G401.6 (cell line): ENCODE measurements at regions not wholly inside any gene's neighbourhood (a gene's known extent, or its start where the extent isn't known, plus 50 kb on each side); places are given as distances from the start of the nearest gene placed in this dataset.
A peak's percentile ranks its signal among the peaks of the same experiment; 100 is the strongest.
"Not testable (repeated sequence)": the region's sequence is repeated elsewhere in the genome, so short reads cannot be mapped to it uniquely, and the experiment has no call there.

ENCODE experiments used
- FAIRE-seq: peaks from 2 replicates; lab custom pipeline; 2012; peaks lifted over from hg19 to GRCh38; lab: Jason Lieb, UNC

GRCh38 chrX:40530509-40530908 is 50.3 kb upstream of the ATP6AP2 start:
- FAIRE-seq: no peak

DNA sequence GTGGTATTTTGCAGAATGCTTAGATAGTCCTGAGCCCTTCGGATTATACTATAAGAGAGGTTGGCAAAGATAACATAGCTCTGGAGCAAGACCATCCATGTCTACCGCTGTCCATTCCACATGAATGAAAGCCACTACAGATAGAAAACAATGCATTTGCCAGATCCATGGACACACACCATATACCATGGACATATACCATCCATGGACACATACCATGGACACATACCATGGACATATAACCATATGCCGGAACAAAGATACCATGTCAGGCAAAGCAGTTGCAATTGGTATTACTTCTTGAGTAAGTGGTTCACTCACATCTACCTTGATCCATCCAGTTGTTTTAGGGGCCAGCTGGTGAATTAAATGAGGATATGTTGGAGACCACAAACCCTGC is 53.2 kb upstream of the ATP6AP2 start:
- no peak for FAIRE-seq

- no peak for FAIRE-seq
Observed at GRCh38 chrX:40526412-40526811, 54.4 kb upstream of the ATP6AP2 start.

GRCh38 chrX:40525901-40526300 is 54.9 kb upstream of the ATP6AP2 start:
- not testable (repeated sequence) for FAIRE-seq

DNA sequence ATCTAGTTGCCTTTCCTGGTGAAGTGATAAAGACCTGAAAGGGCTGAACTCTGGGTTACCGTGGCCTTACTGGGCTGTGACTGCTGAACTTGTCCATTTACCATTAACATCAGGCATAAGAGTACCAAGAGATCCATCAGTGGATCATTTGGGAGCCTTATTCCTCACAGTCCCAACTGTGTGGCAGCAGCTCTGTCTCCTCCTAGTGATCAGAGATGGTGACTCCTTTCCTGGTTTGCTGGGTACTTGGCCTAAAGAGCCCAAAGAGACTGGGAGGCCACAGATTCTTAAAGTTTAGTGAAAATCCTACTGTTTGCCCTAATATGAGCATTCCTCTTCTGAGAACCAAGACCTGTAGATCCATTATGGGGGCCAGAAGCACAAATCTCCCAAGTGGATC is 56.3 kb upstream of the ATP6AP2 start:
- FAIRE-seq: no peak

DNA sequence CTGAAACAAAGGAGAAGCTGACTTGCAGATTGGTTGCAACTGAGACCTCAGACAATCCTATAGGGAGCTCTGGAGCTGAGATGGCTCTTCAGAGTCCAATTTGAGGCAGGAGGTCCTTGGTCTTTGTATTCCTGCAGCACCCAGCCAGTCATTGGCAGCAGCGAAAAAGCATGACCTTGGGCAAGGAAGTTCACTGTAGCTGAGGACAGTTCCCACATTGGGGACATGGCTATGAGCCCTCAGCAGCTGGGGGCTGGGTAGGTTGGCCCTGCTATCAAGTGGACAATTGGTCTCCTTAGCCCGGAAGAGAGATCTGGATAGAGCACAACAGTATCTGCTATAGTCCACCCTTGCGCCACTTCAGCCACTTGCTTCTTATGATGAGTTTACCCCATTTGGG is 56.9 kb upstream of the ATP6AP2 start:
- no peak for FAIRE-seq

GRCh38 chrX:40521868-40522450 is 58.8 kb upstream of the ATP6AP2 start:
- no peak for FAIRE-seq

- no peak for FAIRE-seq
Observed at GRCh38 chrX:40514376-40514775, 66.4 kb upstream of the ATP6AP2 start.

- no peak for FAIRE-seq
Observed at GRCh38 chrX:40513835-40514234, 66.9 kb upstream of the ATP6AP2 start.

- FAIRE-seq: no peak
Observed at GRCh38 chrX:40513012-40513411, 67.8 kb upstream of the ATP6AP2 start.

GRCh38 chrX:40511258-40511657 is 69.5 kb upstream of the ATP6AP2 start:
- FAIRE-seq: no peak

DNA sequence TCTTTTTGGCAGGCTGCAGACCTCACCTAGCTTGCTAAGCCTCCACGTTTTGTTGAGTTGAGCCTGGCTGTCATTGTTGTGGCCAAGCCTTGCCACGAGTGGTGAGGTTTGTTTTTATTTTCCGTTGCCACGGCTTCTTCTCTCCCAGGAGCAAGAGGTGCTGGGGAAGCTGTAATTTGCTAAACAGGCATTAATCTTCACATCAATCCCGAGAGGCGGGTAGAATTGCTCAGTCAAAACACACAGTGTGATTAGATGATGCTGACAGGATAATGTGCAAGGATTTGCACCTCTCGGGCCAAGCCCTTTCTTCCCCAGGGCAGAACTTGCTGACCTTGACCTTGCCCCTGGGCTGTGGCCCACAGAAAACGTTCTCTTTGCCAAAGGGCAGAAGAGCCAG is 72.2 kb upstream of the ATP6AP2 start:
- FAIRE-seq: no peak

- no peak for FAIRE-seq
Observed at GRCh38 chrX:40506201-40506985, 74.4 kb upstream of the ATP6AP2 start.

DNA sequence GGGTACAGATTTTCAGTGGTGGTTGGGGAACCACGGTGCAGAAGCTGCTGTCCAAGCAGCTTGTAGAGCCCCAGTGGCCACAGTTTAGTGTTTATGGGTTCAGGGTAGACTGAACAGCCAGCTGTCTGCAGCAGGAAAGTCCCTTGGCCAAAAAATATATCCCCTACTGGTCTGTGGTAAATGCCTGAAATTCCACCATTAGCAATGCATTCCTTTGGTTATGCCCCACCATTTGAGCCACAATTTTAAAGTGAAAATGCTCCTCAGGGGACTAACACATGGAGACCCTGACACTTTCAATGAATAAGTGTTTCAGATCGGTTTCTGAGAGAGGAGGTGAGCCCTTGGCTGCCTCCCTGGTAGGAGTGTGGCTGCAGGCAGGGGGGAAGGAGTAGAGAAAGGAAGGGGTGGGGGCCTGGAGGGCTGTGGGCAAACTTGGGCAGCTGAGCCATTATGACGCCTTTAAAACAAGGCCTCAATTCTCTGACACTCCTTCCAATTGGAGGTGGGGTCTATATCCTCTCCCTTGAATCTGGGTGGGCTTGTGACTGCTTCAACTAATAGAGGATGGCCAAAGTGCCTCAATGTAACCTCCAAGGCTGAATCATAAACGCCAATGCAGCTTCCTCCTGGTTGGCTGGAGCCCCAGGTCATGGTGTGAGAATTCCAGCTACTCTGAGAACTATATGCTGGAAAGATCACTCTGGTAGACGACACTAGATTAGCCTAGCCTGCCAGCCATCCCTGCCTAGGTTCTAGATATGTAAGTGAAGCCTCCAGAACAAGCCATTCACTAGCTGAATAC is 75.8 kb upstream of the ATP6AP2 start:
- FAIRE-seq: peak; percentile 63

DNA sequence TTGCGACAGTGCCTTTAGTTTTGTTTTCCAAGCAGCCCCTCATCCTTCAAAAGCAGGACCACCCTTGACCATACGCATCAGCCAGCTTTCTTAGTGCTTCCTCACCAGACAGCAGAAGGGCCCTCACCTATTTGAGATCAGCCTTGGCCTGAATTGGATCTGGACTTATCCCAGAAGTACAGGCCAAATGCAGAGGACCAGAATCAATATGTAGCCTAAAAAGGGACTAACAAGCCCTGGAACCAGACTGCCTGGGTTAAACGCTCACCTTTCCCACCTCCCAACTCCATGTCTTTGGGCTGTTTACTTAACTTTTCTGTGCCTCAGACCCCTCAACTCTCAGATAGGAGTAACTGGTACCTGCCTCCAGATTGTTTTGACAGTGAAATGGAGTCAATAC is 77.7 kb upstream of the ATP6AP2 start:
- FAIRE-seq: no peak

DNA sequence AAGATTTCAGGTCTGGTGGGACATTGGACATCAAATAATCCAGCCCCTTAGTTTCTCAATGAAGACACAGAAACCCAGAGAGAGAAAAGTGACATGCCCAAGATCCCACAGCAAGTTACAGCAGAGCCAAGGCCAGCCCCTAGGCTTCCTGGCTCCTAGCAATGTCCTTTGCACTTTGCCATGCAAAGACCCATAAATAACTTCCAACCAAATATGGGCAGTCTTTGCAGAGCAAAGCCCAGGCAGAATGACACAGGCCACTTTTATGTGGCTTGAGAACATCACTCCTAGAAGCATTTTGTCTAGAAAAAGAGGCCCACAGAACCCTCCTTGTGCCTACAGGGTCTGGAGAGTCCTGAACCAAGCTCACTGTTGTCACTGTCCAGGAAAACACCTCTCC is 78.1 kb upstream of the ATP6AP2 start:
- FAIRE-seq: no peak

- no peak for FAIRE-seq
Observed at GRCh38 chrX:40501164-40501855, 79.5 kb upstream of the ATP6AP2 start.

GRCh38 chrX:40496728-40497127 is 84.0 kb upstream of the ATP6AP2 start:
- FAIRE-seq: no peak

GRCh38 chrX:40495659-40496058 is 85.1 kb upstream of the ATP6AP2 start:
- no peak for FAIRE-seq

DNA sequence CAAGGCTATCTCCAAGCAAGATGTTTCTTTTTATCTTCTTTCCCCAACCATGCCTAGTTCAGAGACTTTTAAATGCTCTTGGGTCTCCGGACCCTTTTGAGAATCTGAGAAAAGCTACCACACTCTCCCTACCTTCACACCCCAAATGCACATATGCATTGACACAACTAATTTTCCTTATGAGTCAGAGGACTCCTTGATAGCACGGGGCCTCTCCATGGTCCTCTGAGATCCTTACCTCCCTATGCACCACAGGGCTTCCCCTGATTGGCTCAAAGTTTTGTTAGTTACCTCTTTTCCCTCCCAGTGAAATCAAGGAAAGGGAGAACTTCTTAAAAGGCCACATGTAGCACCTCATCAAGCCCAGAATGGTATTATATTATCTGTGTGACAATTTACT is 86.8 kb upstream of the ATP6AP2 start:
- FAIRE-seq: no peak

- no peak for FAIRE-seq
Observed at GRCh38 chrX:40488296-40488695, 92.5 kb upstream of the ATP6AP2 start.

DNA sequence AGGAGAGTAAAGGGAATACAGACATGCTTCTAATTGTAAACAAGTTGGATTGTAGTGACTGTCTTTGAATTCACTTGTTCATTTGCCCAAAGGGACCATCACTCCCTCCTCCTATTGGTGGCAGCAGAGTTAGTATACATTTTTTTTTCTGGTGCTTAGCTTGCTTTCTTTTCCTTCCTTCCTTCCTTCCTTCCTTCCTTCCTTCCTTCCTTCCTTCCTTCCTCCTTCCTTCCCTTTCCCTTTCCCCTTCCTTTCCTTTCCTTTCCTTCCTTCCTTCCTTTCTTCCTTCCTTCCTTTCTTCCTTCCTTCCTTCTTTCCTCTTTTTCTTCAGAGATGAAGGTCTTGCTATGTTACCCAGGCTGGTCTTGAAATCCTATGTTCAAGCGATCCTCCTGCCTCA is 94.8 kb upstream of the ATP6AP2 start:
- FAIRE-seq: no peak
